A673 (cell line): ENCODE measurements at regions not wholly inside any gene's neighbourhood (a gene's known extent, or its start where the extent isn't known, plus 50 kb on each side); places are given as distances from the start of the nearest gene placed in this dataset.

ENCODE experiments used
- EZH2 ChIP-seq: fragments of 200-600 bp; sonication (generic); IDR thresholded peaks from 2 replicates; pipeline ENCODE4 v1.6.1; 2017; ENCODE audit warnings: borderline replicate concordance, low read depth, mild to moderate bottlenecking, mixed read lengths, antibody characterized with exemption, low read length; ENCODE audit not compliant: poor library complexity, severe bottlenecking
- TF ChIP-seq, protein P1 (sequence below): fragments of 300-800, 200-600 bp; sonication (generic); conservative IDR thresholded peaks from 2 replicates; pipeline ENCODE4 v1.5.1; 2017; ENCODE audit warnings: low read depth, mild to moderate bottlenecking, antibody characterized with exemption, low read length, moderate library complexity, mixed read lengths

GRCh38 chr21:14670409-14670808 lies 124.3 kb upstream of the SAMSN1 start:
- TF ChIP-seq, protein P1, sequence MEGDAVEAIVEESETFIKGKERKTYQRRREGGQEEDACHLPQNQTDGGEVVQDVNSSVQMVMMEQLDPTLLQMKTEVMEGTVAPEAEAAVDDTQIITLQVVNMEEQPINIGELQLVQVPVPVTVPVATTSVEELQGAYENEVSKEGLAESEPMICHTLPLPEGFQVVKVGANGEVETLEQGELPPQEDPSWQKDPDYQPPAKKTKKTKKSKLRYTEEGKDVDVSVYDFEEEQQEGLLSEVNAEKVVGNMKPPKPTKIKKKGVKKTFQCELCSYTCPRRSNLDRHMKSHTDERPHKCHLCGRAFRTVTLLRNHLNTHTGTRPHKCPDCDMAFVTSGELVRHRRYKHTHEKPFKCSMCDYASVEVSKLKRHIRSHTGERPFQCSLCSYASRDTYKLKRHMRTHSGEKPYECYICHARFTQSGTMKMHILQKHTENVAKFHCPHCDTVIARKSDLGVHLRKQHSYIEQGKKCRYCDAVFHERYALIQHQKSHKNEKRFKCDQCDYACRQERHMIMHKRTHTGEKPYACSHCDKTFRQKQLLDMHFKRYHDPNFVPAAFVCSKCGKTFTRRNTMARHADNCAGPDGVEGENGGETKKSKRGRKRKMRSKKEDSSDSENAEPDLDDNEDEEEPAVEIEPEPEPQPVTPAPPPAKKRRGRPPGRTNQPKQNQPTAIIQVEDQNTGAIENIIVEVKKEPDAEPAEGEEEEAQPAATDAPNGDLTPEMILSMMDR, result no peak
- TF ChIP-seq EZH2, result no peak
